ENCODE measurements at regions not wholly inside any gene's neighbourhood (a gene's known extent, or its start where the extent isn't known, plus 50 kb on each side); places are given as distances from the start of the nearest gene placed in this dataset.

- DNase-seq: no peak
These were observed 516.2 kb downstream of the SHQ1 start for GRCh38 chr3:72332036-72332435.

- DNase-seq: peak in 2 of 56 donors; percentile 10 to 28
These were observed 517.2 kb downstream of the SHQ1 start for GRCh38 chr3:72331076-72331475.

GRCh38 chr3:72329354-72329753 lies 518.9 kb downstream of the SHQ1 start:
- DNase-seq: peak in 49 of 56 donors; percentile 7 to 93 (median 56)

- peak in 2 of 56 donors; percentile 12 to 26 for DNase-seq
These were observed 519.4 kb downstream of the SHQ1 start for GRCh38 chr3:72328755-72329277.

DNA sequence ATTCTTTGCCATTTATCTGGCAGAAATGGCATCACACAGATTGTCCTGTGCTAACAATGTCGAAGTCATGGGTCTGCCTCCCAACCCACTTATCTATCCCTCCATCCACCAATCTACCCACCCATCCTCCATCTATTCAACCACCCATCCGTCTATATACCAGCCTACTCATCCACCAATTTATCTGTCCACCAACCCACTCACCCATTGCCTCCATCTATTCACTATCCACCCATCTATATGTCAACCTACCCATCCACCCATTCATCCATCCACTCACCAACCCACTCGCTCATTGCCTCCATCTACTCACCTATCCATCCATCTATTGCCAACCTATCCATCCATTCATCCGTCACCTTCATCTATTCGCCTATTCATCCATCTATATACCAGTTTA lies 521.2 kb downstream of the SHQ1 start:
- DNase-seq: no peak

DNA sequence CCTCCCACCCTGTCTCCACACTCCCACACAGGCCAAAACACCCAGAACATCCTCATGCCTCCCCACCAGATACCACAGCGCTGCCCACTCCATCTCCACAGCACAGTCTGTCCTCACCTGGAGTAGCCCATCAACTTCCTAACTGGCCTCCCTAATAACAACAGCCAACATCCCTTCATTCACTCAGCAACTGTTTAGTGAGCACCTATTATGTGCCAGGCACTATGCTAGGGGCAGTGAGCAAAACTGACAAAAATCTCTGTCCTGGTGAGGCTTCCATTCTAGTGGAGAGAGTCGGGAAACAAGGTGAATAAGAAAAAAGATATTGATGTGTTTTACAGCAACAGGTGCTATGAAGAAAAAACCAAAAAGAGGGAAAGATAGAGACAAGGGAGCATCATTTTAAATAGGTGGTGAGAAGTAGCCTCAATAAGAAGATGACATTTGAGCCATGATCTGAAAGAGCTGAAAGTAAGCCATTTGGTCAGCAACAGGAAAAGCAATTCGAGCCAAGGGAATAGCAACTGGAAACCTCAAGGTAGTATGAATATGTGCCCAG lies 523.9 kb downstream of the SHQ1 start:
- DNase-seq: no peak

DNA sequence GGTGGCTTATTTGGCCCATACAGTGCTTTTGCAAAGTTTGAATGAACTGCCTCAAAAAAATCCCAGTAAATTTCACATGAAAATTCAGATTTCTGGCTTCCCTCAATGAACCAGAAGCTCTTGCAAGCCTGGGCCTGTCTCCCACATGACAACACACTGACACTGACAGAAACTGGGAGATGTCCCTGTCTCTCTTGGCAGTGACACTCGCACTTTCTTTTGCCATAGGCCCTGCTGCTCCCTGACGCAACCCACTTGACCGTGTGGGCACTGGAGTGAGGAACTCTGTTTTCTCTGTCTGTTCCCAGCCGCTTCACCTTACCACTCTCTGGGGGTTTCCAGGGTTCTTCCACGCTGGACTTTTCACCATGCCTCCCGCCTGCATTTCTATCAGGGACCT lies 524.5 kb downstream of the SHQ1 start:
- no peak for DNase-seq

DNA sequence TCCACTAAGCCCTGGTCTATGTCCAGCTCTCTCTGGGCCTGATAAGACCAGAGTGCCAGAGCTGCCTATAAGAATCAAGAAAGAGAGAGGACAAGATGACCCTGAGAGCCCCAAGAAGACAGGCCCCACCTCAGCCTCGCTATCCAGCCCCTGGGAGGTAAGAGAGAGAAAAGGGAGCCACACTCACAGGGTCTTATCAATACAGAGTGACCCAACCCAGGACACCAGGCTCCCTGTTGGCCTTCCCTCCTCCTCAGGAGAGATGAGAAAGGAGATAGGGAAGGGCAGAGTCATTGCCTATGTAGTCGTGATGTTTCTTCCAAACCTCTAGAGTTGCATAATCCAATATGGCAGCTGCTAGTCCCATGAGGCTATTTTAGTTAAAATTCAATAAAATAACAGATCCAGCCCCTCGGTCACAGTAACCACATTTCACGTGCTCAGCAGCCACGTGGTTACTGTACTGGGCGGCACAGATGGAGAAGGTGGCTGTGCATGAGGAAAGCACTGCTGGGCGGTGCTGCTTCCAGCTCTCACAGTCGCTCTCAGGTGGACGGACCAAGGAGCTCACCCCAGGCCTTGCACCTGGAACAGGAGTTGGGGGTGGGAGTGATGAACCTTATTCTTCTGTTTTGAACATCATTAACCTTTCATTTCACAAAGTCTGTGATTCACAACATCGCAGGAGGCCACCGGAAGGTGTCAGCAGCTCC lies 525.8 kb downstream of the SHQ1 start:
- DNase-seq: no peak

DNA sequence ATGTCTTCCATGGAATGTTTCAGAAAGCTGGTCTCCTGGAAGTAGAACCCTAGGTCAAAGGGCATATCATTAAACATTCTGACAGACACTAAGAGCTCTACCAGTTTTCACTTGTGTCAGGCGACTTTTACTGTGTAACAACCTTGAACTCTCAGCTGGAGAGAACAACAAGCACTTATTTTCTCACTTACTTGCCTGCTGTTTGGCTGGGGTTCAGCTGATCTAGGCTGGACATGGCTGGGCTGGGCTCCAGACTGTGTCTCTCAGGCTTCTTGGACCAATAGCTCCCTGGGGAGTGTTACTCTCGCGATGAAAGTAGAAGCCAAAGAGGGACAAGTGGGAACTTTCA lies 527.3 kb downstream of the SHQ1 start:
- peak in 1 of 56 donors; percentile 11 for DNase-seq

- peak in 1 of 56 donors; percentile 5 for DNase-seq
These were observed 527.9 kb downstream of the SHQ1 start for GRCh38 chr3:72320095-72320954.

DNA sequence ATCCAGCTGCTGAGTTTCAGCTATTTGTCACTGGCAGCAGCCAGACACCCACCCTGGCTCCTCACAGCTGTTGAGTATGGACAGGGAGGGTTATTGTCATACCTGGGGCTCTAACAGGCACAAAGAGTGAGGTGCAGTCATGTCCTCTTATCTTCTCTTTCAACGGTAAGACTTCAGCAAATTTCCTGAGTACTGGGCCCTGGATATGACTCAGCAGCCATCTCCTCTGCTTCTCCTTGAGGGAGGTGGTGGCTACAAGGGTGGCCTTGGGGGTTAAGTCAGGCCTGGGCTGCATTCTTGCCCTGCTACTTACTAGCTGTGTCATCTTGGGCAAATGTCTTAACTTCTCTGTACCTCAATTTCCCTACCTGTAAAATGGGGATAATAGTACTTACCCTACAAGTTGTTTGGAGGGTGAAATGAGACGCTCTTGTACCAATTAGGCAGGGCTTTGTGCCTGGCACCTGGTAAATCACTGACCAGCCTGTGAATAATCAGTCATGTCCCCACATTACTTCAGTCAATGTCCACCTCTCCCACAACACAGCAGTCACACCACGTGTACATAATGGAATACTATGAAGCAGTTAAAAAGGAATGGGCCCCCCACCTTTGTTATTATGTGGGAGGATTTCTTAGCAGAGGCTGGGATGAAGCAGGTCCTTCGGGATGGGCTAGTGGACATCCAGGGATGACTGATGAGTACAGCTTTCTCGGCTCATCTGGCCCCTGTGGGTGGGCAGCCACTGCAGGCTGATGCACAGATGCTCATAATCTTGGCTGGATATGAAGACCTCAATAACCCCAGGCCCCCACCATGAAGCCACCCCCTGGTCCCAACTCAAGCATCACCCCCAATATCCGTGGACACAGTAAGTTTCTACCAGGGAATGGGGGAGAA lies 528.8 kb downstream of the SHQ1 start:
- no peak for DNase-seq

DNA sequence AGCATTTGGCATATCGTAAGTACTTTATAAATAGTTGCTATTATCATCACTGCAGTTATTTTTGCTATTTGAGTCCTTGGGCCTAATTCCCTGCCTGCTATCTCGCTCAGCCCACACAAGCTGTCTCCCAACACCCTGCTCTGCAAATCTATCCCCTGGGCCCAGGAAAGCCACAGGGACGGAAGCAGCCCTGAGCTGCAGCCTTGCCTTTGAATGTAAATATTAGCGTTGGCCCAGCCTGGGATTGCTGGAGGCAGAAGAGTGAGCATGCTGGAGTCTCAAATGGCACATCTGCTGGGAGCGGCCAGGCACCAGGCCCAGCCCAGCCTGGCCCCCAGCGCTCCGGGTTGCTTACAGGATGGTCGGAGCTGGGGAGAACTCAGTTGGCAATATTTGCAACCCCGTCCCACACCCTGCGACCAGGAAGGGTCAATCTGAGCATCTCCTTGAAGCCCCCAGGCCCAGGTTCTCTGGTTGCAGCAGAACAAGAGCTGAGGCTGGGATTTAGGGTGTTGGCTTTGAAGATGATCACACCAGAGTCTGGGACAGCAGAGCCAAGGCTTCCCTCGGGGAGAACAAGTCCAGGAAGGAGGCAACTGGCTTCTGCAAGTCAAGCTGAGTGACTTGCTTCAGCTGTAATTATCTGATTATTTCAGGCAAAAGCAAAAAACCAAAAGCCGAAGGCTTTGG lies 529.6 kb downstream of the SHQ1 start:
- peak in 1 of 56 donors; percentile 12 for DNase-seq

GRCh38 chr3:72317491-72317890 lies 530.8 kb downstream of the SHQ1 start:
- no peak for DNase-seq

- DNase-seq: peak in 1 of 56 donors; percentile 12
These were observed 531.6 kb downstream of the SHQ1 start for GRCh38 chr3:72316501-72317279.

- no peak for DNase-seq
These were observed 528.4 kb upstream of the PROK2 start for GRCh38 chr3:72313308-72313707.

DNA sequence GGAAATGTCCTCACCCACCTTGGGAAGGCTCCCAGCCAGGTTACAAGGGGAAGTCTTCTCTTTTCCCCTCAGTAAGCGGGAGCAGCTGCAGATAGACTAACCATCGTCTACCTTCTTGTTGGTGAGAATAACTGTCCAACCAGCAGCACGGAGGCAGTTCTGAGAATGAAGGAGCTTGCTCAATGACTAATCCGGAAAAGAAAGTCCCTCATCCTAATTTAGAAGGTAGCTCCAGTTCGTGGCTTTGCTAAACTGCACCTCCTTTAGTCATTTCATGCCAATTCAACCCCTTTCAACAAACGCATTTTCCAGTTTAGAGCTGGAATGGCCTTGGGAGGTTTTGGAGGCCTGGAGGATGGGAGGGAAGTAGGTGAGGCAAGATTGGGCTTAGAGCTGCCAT lies 527.4 kb upstream of the PROK2 start:
- DNase-seq: no peak

- no peak for DNase-seq
These were observed 526.5 kb upstream of the PROK2 start for GRCh38 chr3:72311425-72311824.

DNA sequence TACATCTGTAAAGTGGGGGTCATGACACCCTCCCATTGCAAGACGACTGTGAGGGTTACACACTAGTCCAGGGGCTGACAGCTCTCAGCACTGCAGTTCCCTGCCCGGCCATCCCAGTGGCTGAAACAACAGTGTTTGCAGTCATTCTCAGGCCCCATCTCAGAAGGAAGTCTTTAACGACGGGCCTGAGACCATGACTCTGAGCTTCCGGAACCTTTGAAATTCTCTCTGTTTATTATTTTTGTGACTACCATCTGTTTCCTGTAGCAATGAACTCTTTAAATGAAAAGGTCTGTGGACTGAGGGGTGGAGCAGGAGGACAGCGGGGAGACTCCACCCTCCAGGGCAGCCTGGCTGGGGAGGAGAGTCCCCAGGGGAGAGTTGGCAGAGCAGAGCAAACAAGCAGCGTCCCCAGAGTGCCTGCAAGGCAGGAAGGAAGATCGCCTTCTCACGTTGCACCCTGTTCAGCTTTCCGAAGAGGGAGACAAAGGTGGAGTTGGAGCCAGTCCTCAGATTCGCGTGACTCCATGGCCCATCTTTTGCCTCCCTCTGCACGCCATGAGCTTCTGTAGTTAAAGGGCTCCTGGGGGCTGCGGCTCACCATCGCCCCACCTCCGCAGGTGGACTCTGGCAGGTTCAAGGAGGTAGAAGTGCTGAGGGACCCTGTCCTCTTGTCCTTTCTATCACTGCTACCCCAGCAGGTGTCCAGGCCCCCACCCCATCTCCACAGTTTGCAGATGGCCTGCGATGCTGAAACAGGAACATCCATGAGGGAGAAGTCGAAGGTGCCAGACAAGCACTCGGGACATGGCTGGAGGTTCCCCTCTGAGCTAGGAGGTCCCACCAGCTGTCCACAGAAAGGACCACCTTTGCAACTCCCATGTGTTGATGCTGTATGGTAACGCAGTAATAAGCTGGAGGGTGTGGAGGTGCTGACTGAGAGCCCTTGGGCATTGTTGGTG lies 525.8 kb upstream of the PROK2 start:
- no peak for DNase-seq
